H1 (cell line): ENCODE measurements at regions not wholly inside any gene's neighbourhood (a gene's known extent, or its start where the extent isn't known, plus 50 kb on each side); places are given as distances from the start of the nearest gene placed in this dataset.

ENCODE experiments used
- CTCF ChIA-PET: fragments of 300-600 bp; sonication (Branson Sonifier 250); formaldehyde crosslinking; loops from one replicate; lab custom pipeline; 2021; ENCODE audit not compliant: partially characterized antibody; lab: Charles Lee
- POLR2A ChIA-PET: fragments of 300-600 bp; sonication (Branson Sonifier 250); formaldehyde crosslinking; loops from one replicate; lab custom pipeline; 2021; ENCODE audit warnings: inconsistent platforms; ENCODE audit not compliant: partially characterized antibody; lab: Charles Lee
- DNase-seq, 2 experiments: peaks; one replicate each; pipeline versions ENCODE4 v3.0.0 to v3.0.0-alpha.2; 2010 to 2022; ENCODE audit warnings: low spot score in 2 of 2, low read depth in 1 of 2, mixed read lengths in 1 of 2
- FAIRE-seq: peaks from 2 replicates; lab custom pipeline; 2011; peaks lifted over from hg19 to GRCh38; lab: Jason Lieb, UNC
- H2AFZ ChIP-seq: 2 replicates; pipeline ENCODE4 v1.8.1; 2012; ENCODE audit warnings: low read length, inconsistent platforms
- H2AK5ac ChIP-seq: 2 replicates; pipeline ENCODE4 v1.6.1; 2013; ENCODE audit warnings: low read depth, low read length
- H2BK120ac ChIP-seq: replicated peaks from 2 replicates; pipeline ENCODE3; 2013; ENCODE audit warnings: low read depth, low read length, inconsistent platforms
- H2BK12ac ChIP-seq: 2 replicates; pipeline ENCODE4 v1.6.1; 2013; ENCODE audit warnings: low read depth, low read length
- H2BK15ac ChIP-seq: 2 replicates; pipeline ENCODE4 v1.6.1; 2013; ENCODE audit warnings: low read length
- H2BK20ac ChIP-seq: 2 replicates; pipeline ENCODE4 v1.6.1; 2013; ENCODE audit warnings: low read length
- H2BK5ac ChIP-seq: 2 replicates; pipeline ENCODE4 v1.6.1; 2013; ENCODE audit warnings: low read depth, low read length
- H3K14ac ChIP-seq: 2 replicates; pipeline ENCODE4 v1.6.1; 2013; ENCODE audit warnings: inconsistent platforms; ENCODE audit not compliant: insufficient read length
- H3K18ac ChIP-seq: 2 replicates; pipeline ENCODE4 v1.6.1; 2013; ENCODE audit warnings: low read length; ENCODE audit errors: extremely low read depth
- H3K23ac ChIP-seq: 2 replicates; pipeline ENCODE4 v1.6.1; 2013; ENCODE audit warnings: inconsistent platforms; ENCODE audit not compliant: insufficient read length
- H3K23me2 ChIP-seq: 2 replicates; pipeline ENCODE4 v1.6.1; 2013; ENCODE audit warnings: low read depth, low read length
- H3K27ac ChIP-seq: 2 replicates; pipeline ENCODE4 v1.6.1; 2011; ENCODE audit warnings: low read depth, low read length, inconsistent platforms
- H3K27me3 ChIP-seq, 4 experiments: replicated peaks in 1 of 4; 1 replicate in 1 of 4; 2 replicates in 3 of 4; pipeline versions ENCODE4 v1.6.1 to v1.8.1; 2011 to 2013; ENCODE audit warnings: low read length in 3 of 4, mild to moderate bottlenecking in 3 of 4, inconsistent platforms in 2 of 4, mixed read lengths in 2 of 4, moderate library complexity in 1 of 4; ENCODE audit not compliant: control insufficient read depth in 3 of 4, insufficient read depth in 3 of 4; ENCODE audit errors: extremely low read depth in 1 of 4
- H3K36me3 ChIP-seq, 4 experiments: 2 replicates each; pipeline versions ENCODE4 v1.6.1 to v1.8.1; 2011 to 2013; ENCODE audit warnings: mild to moderate bottlenecking in 4 of 4, low read length in 3 of 4, moderate library complexity in 2 of 4, control low read depth in 1 of 4, inconsistent platforms in 1 of 4; ENCODE audit not compliant: insufficient read depth in 4 of 4, control insufficient read depth in 2 of 4
- H3K4ac ChIP-seq: replicated peaks from 2 replicates; pipeline ENCODE3; 2013; ENCODE audit warnings: low read length, low read depth, mixed read lengths, inconsistent platforms; ENCODE audit not compliant: insufficient read length
- H3K4me1 ChIP-seq, 4 experiments: replicated peaks in 1 of 4; 1 replicate in 1 of 4; 2 replicates in 3 of 4; pipeline versions ENCODE4 v1.6.1 to v1.8.1; 2011 to 2013; ENCODE audit warnings: low read length in 3 of 4, inconsistent platforms in 2 of 4, mixed read lengths in 1 of 4; ENCODE audit not compliant: insufficient read depth in 4 of 4, control insufficient read depth in 3 of 4
- H3K4me2 ChIP-seq, 2 experiments: 2 replicates each; pipeline versions ENCODE4 v1.6.1 to v1.8.1; 2011 to 2013; ENCODE audit warnings: low read depth in 2 of 2, low read length in 2 of 2, control low read depth in 1 of 2, inconsistent platforms in 1 of 2, mild to moderate bottlenecking in 1 of 2; ENCODE audit not compliant: insufficient read depth in 1 of 2
- H3K4me3 ChIP-seq, 4 experiments: fragments of 200-600, 300-600 bp in 1 of 4; sonication (generic), shearing (Covaris generic), sonication (Bioruptor Twin) in 1 of 4; 2 replicates each; pipeline versions ENCODE4 v1.5.1 to v1.8.1; 2011 to 2016; ENCODE audit warnings: low read length in 4 of 4, low read depth in 3 of 4, control low read depth in 2 of 4, inconsistent platforms in 2 of 4, mild to moderate bottlenecking in 2 of 4, mixed read lengths in 1 of 4, moderate library complexity in 1 of 4; ENCODE audit not compliant: insufficient read depth in 2 of 4; ENCODE audit errors: extremely low read depth in 1 of 4
- H3K56ac ChIP-seq: replicated peaks from 2 replicates; pipeline ENCODE3; 2013; ENCODE audit warnings: low read depth, mild to moderate bottlenecking, mixed read lengths, low read length, inconsistent platforms; ENCODE audit not compliant: insufficient read length
- H3K79me1 ChIP-seq: 2 replicates; pipeline ENCODE4 v1.6.1; 2013; ENCODE audit warnings: low read depth, low read length, control low read depth
- H3K79me2 ChIP-seq, 2 experiments: 2 replicates each; pipeline versions ENCODE4 v1.6.1 to v1.8.1; 2012 to 2013; ENCODE audit warnings: low read length in 2 of 2, mild to moderate bottlenecking in 2 of 2, inconsistent platforms in 1 of 2; ENCODE audit not compliant: insufficient read depth in 2 of 2, control insufficient read depth in 1 of 2
- H3K9ac ChIP-seq, 4 experiments: replicated peaks in 1 of 4; 1 replicate in 1 of 4; 2 replicates in 3 of 4; pipeline versions ENCODE4 v1.6.1 to v1.8.1; 2011 to 2013; ENCODE audit warnings: low read depth in 3 of 4, low read length in 3 of 4, control low read depth in 2 of 4, mild to moderate bottlenecking in 2 of 4, moderate library complexity in 2 of 4, inconsistent platforms in 1 of 4; ENCODE audit errors: extremely low read depth in 1 of 4
- H3K9me3 ChIP-seq, 2 experiments: 2 replicates each; pipeline versions ENCODE4 v1.6.1 to v1.8.1; 2012 to 2013; ENCODE audit warnings: mild to moderate bottlenecking in 2 of 2, moderate library complexity in 2 of 2, control low read depth in 1 of 2, inconsistent platforms in 1 of 2, low read depth in 1 of 2, low read length in 1 of 2, mixed read lengths in 1 of 2; ENCODE audit not compliant: insufficient read depth in 2 of 2
- H4K20me1 ChIP-seq, 2 experiments: replicated peaks in 1 of 2; 2 replicates each; pipeline versions ENCODE3 to v1.8.1; 2011 to 2013; ENCODE audit warnings: inconsistent platforms in 2 of 2, low read length in 2 of 2, mild to moderate bottlenecking in 1 of 2; ENCODE audit not compliant: insufficient read depth in 2 of 2, control insufficient read depth in 1 of 2
- H4K5ac ChIP-seq: 2 replicates; pipeline ENCODE4 v1.6.1; 2013; ENCODE audit warnings: low read length, low read depth, mixed read lengths, inconsistent platforms; ENCODE audit not compliant: insufficient read length
- H4K8ac ChIP-seq: 2 replicates; pipeline ENCODE4 v1.8.0; 2013; ENCODE audit warnings: mild to moderate bottlenecking, moderate library complexity, low read length, inconsistent platforms; ENCODE audit not compliant: insufficient read depth; ENCODE audit errors: extremely low read depth
- H4K91ac ChIP-seq: replicated peaks from 2 replicates; pipeline ENCODE3; 2013; ENCODE audit warnings: low read length, mixed read lengths, inconsistent platforms; ENCODE audit not compliant: insufficient read length
- ATF3 ChIP-seq: IDR thresholded peaks from 2 replicates; pipeline ENCODE4 v1.6.1; 2011; ENCODE audit warnings: low read depth, mild to moderate bottlenecking, low read length; ENCODE audit not compliant: insufficient read depth
- CEBPB ChIP-seq: IDR thresholded peaks from 2 replicates; pipeline ENCODE4 v1.6.1; 2012; ENCODE audit warnings: low read depth, low read length
- CTBP2 ChIP-seq: IDR thresholded peaks from 2 replicates; pipeline ENCODE4 v1.7.0; 2011; ENCODE audit warnings: borderline replicate concordance, mild to moderate bottlenecking, moderate library complexity, mixed read lengths, low read length; ENCODE audit not compliant: insufficient read depth, insufficient read length
- GTF2F1 ChIP-seq: IDR thresholded peaks from 2 replicates; pipeline ENCODE4 v1.6.1; 2012; ENCODE audit warnings: low read depth, low read length, improper control_type of control experiment, borderline replicate concordance
- RAD21 ChIP-seq, 2 experiments: IDR thresholded peaks in 1 of 2; conservative IDR thresholded peaks in 1 of 2; 2 replicates each; pipeline ENCODE4 v1.6.1; 2011; ENCODE audit warnings: low read depth in 2 of 2, low read length in 2 of 2, improper control_type of control experiment in 1 of 2, inconsistent platforms in 1 of 2, mild to moderate bottlenecking in 1 of 2, moderate library complexity in 1 of 2
- SRF ChIP-seq: IDR thresholded peaks from 2 replicates; pipeline ENCODE4 v1.6.1; 2011; ENCODE audit warnings: mild to moderate bottlenecking, low read depth, low read length, moderate library complexity
- WGBS, 2 experiments: shearing (Covaris generic) in 1 of 2; methylation state at CpG; one replicate each; pipeline versions ENCODE4 v1.1.6 to v1.1.7; 2013 to 2015; ENCODE audit warnings: low lambda C conversion rate in 2 of 2, mixed read lengths in 2 of 2, inconsistent platforms in 1 of 2, low coverage in 1 of 2, missing lambda C conversion rate in 1 of 2; ENCODE audit not compliant: insufficient replicate concordance in 2 of 2, insufficient coverage in 1 of 2, insufficient read length in 1 of 2; ENCODE audit errors: extremely low coverage in 1 of 2, missing lambda C conversion rate in 1 of 2; 5-methylcytosine and 5-hydroxymethylcytosine counted together
- TF ChIP-seq, protein P1 (sequence below): IDR thresholded peaks from 2 replicates; pipeline ENCODE4 v1.6.1; 2011; ENCODE audit warnings: low read length, improper control_type of control experiment

- Histone ChIP-seq H2AK5ac (no peak overlapping the region), H3K27me3 (no peaks in the 10 kb centered on the region), H3K36me3 (no peaks in the 10 kb centered on the region), H3K56ac (no peak overlapping the region), H3K23me2 (no peaks in the 10 kb centered on the region), H3K14ac (no peak overlapping the region), H3K4ac (no peak overlapping the region), H3K9me3 (no peaks in the 10 kb centered on the region), H3K79me1 (no peaks in the 10 kb centered on the region), H2BK120ac (no peak overlapping the region), H2BK12ac (no peak overlapping the region), H3K4me1 (no peaks in the 10 kb centered on the region), H3K18ac (no peak overlapping the region), H3K79me2 (no peaks in the 10 kb centered on the region), H2BK5ac (no peak overlapping the region), H4K5ac (no peak overlapping the region), H3K23ac (no peak overlapping the region), H4K20me1 (no peaks in the 10 kb centered on the region), H2AFZ (no peak overlapping the region), H3K27ac (no peak overlapping the region), H2BK20ac (no peak overlapping the region), H4K91ac (no peak overlapping the region), H3K9ac (no peak overlapping the region), H2BK15ac (no peak overlapping the region), H4K8ac (no peak overlapping the region), H3K4me2 (no peak overlapping the region), H3K4me3 (no peak overlapping the region)
- ChIA-PET CTCF (interaction anchor here (1.1 kb wide), 2 partner anchors 8 to 232 kb away, joined by 3 to 4 read pairs; no protein-coding TSS in a partner anchor), POLR2A (no interaction called here)
- no peak for FAIRE-seq
- WGBS, 2 experiments = 93% methylated on average over 2 of the region's 2 CpGs; no CpG with 5 or more reads in 1 of the 2 experiments
- no peak for DNase-seq
- TF ChIP-seq ATF3 (no peak), CTBP2 (no peak), CEBPB (no peak), SRF (no peak), GTF2F1 (no peak), RAD21 (IDR thresholded peaks at IDR 0.05 in 1 of 2, conservative IDR thresholded peaks at IDR 0.05 in 1 of 2; ENCODE audit: low read depth in 2 of 2, low read length in 2 of 2) (no peak)
- TF ChIP-seq, protein P1, sequence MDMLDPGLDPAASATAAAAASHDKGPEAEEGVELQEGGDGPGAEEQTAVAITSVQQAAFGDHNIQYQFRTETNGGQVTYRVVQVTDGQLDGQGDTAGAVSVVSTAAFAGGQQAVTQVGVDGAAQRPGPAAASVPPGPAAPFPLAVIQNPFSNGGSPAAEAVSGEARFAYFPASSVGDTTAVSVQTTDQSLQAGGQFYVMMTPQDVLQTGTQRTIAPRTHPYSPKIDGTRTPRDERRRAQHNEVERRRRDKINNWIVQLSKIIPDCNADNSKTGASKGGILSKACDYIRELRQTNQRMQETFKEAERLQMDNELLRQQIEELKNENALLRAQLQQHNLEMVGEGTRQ = no peak
These were observed 224.2 kb downstream of the NPR3 start for GRCh38 chr5:32935283-32935682.
